Renal cortical epithelial cell (primary cell): ENCODE measurements at regions not wholly inside any gene's neighbourhood (a gene's known extent, or its start where the extent isn't known, plus 50 kb on each side); places are given as distances from the start of the nearest gene placed in this dataset.

ENCODE experiments used
- DNase-seq: peaks from one replicate; pipeline ENCODE4 v3.0.0-alpha.2; 2011; ENCODE audit warnings: low read depth

- peak; percentile 27 for DNase-seq
These were observed 440.9 kb downstream of the LRIG3 start for GRCh38 chr12:58479401-58479800.

- DNase-seq, result no peak
These were observed 438.5 kb downstream of the LRIG3 start for GRCh38 chr12:58481811-58482210.

- DNase-seq, result no peak
These were observed 433.0 kb downstream of the LRIG3 start for GRCh38 chr12:58487255-58487654.

GRCh38 chr12:58487678-58488161 is 432.6 kb downstream of the LRIG3 start:
- peak; percentile 88 for DNase-seq

- no peak for DNase-seq
These were observed 430.9 kb downstream of the LRIG3 start for GRCh38 chr12:58489394-58489793.

- DNase-seq, result peak; percentile 36
These were observed 429.0 kb downstream of the LRIG3 start for GRCh38 chr12:58491306-58491705.

- DNase-seq, result peak; percentile 21
These were observed 423.7 kb downstream of the LRIG3 start for GRCh38 chr12:58496411-58497190.

GRCh38 chr12:58500399-58500798 is 419.9 kb downstream of the LRIG3 start:
- no peak for DNase-seq

- DNase-seq, result peak; percentile 9
These were observed 418.1 kb downstream of the LRIG3 start for GRCh38 chr12:58502226-58502625.

- DNase-seq, result peak; percentile 38
These were observed 417.5 kb downstream of the LRIG3 start for GRCh38 chr12:58502841-58503240.

GRCh38 chr12:58503731-58504130 is 416.6 kb downstream of the LRIG3 start:
- DNase-seq, result no peak

- DNase-seq, result peak; percentile 44
These were observed 416.0 kb downstream of the LRIG3 start for GRCh38 chr12:58504143-58504938.

GRCh38 chr12:58509116-58509885 is 411.0 kb downstream of the LRIG3 start:
- DNase-seq, result no peak

- no peak for DNase-seq
These were observed 406.9 kb downstream of the LRIG3 start for GRCh38 chr12:58513301-58513834.

GRCh38 chr12:58513852-58514251 is 406.5 kb downstream of the LRIG3 start:
- DNase-seq, result no peak

GRCh38 chr12:58519839-58520238 is 400.5 kb downstream of the LRIG3 start:
- DNase-seq, result no peak

GRCh38 chr12:58521152-58521551 is 399.2 kb downstream of the LRIG3 start:
- DNase-seq, result no peak

- DNase-seq, result no peak
These were observed 398.5 kb downstream of the LRIG3 start for GRCh38 chr12:58521796-58522195.

- DNase-seq, result no peak
These were observed 396.9 kb downstream of the LRIG3 start for GRCh38 chr12:58523360-58523759.

GRCh38 chr12:58528271-58528670 is 392.0 kb downstream of the LRIG3 start:
- no peak for DNase-seq

GRCh38 chr12:58529114-58529665 is 391.1 kb downstream of the LRIG3 start:
- peak; percentile 68 for DNase-seq
